K562 (cell line): ENCODE measurements at regions not wholly inside any gene's neighbourhood (a gene's known extent, or its start where the extent isn't known, plus 50 kb on each side); places are given as distances from the start of the nearest gene placed in this dataset.
"Not testable (repeated sequence)": the region's sequence is repeated elsewhere in the genome, so short reads cannot be mapped to it uniquely, and the experiment has no call there.

ENCODE experiments used
- ATAC-seq: fragments of 200-7000 bp; cut with Tn5 transposase; 3 replicates; pipeline ENCODE4 v1.9.1; 2020; ENCODE audit warnings: moderate library complexity
- BruUV-seq: library from RNA; stranded (reverse); fragments of 400-500 nt; replicated peaks from 2 replicates; lab custom pipeline; 2021; lab: Mats Ljungman, UMichigan
- CTCF ChIA-PET: fragments of 300-600 bp; formaldehyde crosslinking; extraction: SDS; loops from one replicate; lab custom pipeline; 2021; ENCODE audit warnings: low intra/inter-chr PET ratio; lab: Yijun Ruan, JAX
- POLR2A ChIA-PET: fragments of 300-600, 350-650 bp; sonication (Branson Sonifier 250); formaldehyde crosslinking; extraction: SDS; loops from one replicate; lab custom pipeline; 2021; ENCODE audit warnings: antibody characterized with exemption, inconsistent platforms; lab: Yijun Ruan, JAX
- DNase-seq, 4 experiments: peaks; one replicate each; pipeline versions ENCODE4 v3.0.0 to v3.0.0-alpha.2; 2011 to 2018; ENCODE audit warnings: low spot score in 3 of 4, mixed read lengths in 3 of 4; ENCODE audit errors: extremely low read depth in 1 of 4
- FAIRE-seq: peaks from 2 replicates; lab custom pipeline; 2011; peaks lifted over from hg19 to GRCh38; lab: Jason Lieb, UNC
- H2AFZ ChIP-seq: 2 replicates; pipeline ENCODE4 v1.6.0; 2011; ENCODE audit warnings: low read depth, low read length, control low read depth, inconsistent platforms
- H3K27ac ChIP-seq: fragments of 200-600 bp; 3 replicates; pipeline ENCODE4 v1.8.0; 2011; ENCODE audit warnings: low read depth, mild to moderate bottlenecking, control low read depth, inconsistent platforms, low read length, moderate library complexity, mixed read lengths; ENCODE audit errors: extremely low read depth
- H3K27me3 ChIP-seq, 2 experiments: fragments of 300-600 bp in 1 of 2; 2 replicates in 1 of 2; 3 replicates in 1 of 2; pipeline versions ENCODE4 v1.6.0 to v1.8.0; 2011; ENCODE audit warnings: inconsistent platforms in 2 of 2, low read length in 2 of 2, mild to moderate bottlenecking in 1 of 2, mixed read lengths in 1 of 2, moderate library complexity in 1 of 2; ENCODE audit not compliant: control insufficient read depth in 2 of 2, insufficient read depth in 2 of 2
- H3K36me3 ChIP-seq: fragments of 300-600 bp; 3 replicates; pipeline ENCODE4 v1.8.0; 2011; ENCODE audit warnings: mild to moderate bottlenecking, low read length, inconsistent platforms; ENCODE audit not compliant: control insufficient read depth, insufficient read depth
- H3K4me1 ChIP-seq, 2 experiments: fragments of 200-600 bp in 1 of 2; replicated peaks in 1 of 2; 2 replicates in 1 of 2; 3 replicates in 1 of 2; pipeline versions ENCODE4 v1.5.1 to v1.8.0; 2011; ENCODE audit warnings: inconsistent platforms in 2 of 2, low read length in 2 of 2, mild to moderate bottlenecking in 1 of 2, mixed read lengths in 1 of 2, moderate library complexity in 1 of 2; ENCODE audit not compliant: control insufficient read depth in 2 of 2, insufficient read depth in 2 of 2
- H3K4me2 ChIP-seq: 2 replicates; pipeline ENCODE4 v1.6.1; 2011; ENCODE audit warnings: low read length, control low read depth, inconsistent platforms, mixed read lengths; ENCODE audit not compliant: insufficient read depth
- H3K4me3 ChIP-seq: fragments of 200-600 bp; sonication (generic), shearing (Covaris generic); 2 replicates; pipeline ENCODE4 v1.5.1; 2016; ENCODE audit warnings: control low read depth, inconsistent platforms
- H3K79me2 ChIP-seq: fragments of 200-600 bp; 3 replicates; pipeline ENCODE4 v1.8.0; 2011; ENCODE audit warnings: low read length, inconsistent platforms; ENCODE audit not compliant: control insufficient read depth, insufficient read depth
- H3K9ac ChIP-seq, 2 experiments: 2 replicates each; pipeline versions ENCODE4 v1.6.0 to v1.6.1; 2011; ENCODE audit warnings: low read depth in 2 of 2, low read length in 2 of 2, control low read depth in 1 of 2, inconsistent platforms in 1 of 2, mild to moderate bottlenecking in 1 of 2, mixed read lengths in 1 of 2; ENCODE audit not compliant: insufficient read depth in 1 of 2
- H3K9me1 ChIP-seq: one replicate; pipeline ENCODE4 v1.6.0; 2011; ENCODE audit warnings: inconsistent platforms, mild to moderate bottlenecking, low read length, moderate library complexity; ENCODE audit not compliant: control insufficient read depth, insufficient read depth
- H3K9me3 ChIP-seq: replicated peaks from 2 replicates; pipeline ENCODE4 v1.5.1; 2011; ENCODE audit warnings: low read depth, low read length, inconsistent platforms; ENCODE audit not compliant: control insufficient read depth, insufficient read depth
- H4K20me1 ChIP-seq: replicated peaks from 2 replicates; pipeline ENCODE4 v1.6.1; 2011; ENCODE audit warnings: low read length, inconsistent platforms, mixed read lengths; ENCODE audit not compliant: control insufficient read depth, insufficient read depth
- ERF ChIP-seq: fragments of 450-650 bp; formaldehyde crosslinking; IDR thresholded peaks from 2 replicates; pipeline ENCODE4 v1.4.0; 2020; ENCODE audit warnings: mild to moderate bottlenecking, mixed read lengths
- HNRNPUL1 ChIP-seq: fragments of 200-400 bp; formaldehyde crosslinking; IDR thresholded peaks from 2 replicates; pipeline ENCODE4 v1.6.1; 2017; ENCODE audit warnings: low read length
- POLR2G ChIP-seq: fragments of 200-400 bp; formaldehyde crosslinking; IDR thresholded peaks from 2 replicates; pipeline ENCODE4 v1.6.1; 2017; ENCODE audit warnings: low read depth, mild to moderate bottlenecking, antibody characterized with exemption, low read length, moderate library complexity
- RBM39 ChIP-seq: fragments of 200-400 bp; formaldehyde crosslinking; optimal IDR thresholded peaks from 2 replicates; pipeline ENCODE3; 2018; ENCODE audit warnings: low read depth, low read length
- SOX6 ChIP-seq: fragments of 450-650 bp; IDR thresholded peaks from 2 replicates; pipeline ENCODE4 v1.6.1; 2014; ENCODE audit warnings: mild to moderate bottlenecking
- STAG1 ChIP-seq: sonication (generic); formaldehyde crosslinking; IDR thresholded peaks from 2 replicates; pipeline ENCODE4 v1.5.0; 2020; ENCODE audit warnings: missing genetic modification reagents, borderline replicate concordance
- TFE3 ChIP-seq: fragments of 450-650 bp; formaldehyde crosslinking; IDR thresholded peaks from 2 replicates; pipeline ENCODE4 v1.4.0; 2020; ENCODE audit warnings: mild to moderate bottlenecking, mixed read lengths
- ZNF785 ChIP-seq: fragments of 250-450 bp; sonication (Bioruptor Pico); IDR thresholded peaks from 2 replicates; pipeline ENCODE4 v1.4.0; 2020; ENCODE audit warnings: mild to moderate bottlenecking
- WGBS: fragments of 100-300 bp; shearing (Covaris generic); methylation state at CpG from one replicate; pipeline ENCODE4 v1.1.6; 2016; ENCODE audit warnings: low coverage, mixed read lengths; ENCODE audit not compliant: insufficient coverage; ENCODE audit errors: missing lambda C conversion rate; 5-methylcytosine and 5-hydroxymethylcytosine counted together
- in situ Hi-C: fragments of 300-500 bp; cut with MboI; formaldehyde crosslinking; loops from 4 replicates; pipeline ENCODE4 v1.15.0; 2018; ENCODE audit warnings: inconsistent platforms, mixed read lengths
- intact Hi-C: fragments of 100-400 bp; cut with micrococcal nuclease; formaldehyde crosslinking; loops from 2 replicates; pipeline ENCODE4 v1.14.2; 2022
- TF ChIP-seq, protein P1 (sequence below): sonication (generic); formaldehyde crosslinking; IDR thresholded peaks from 2 replicates; pipeline ENCODE4 v1.8.1; 2023; ENCODE audit warnings: mild to moderate bottlenecking, missing genetic modification reagents
- TF ChIP-seq, protein P2 (sequence below): sonication (generic); formaldehyde crosslinking; IDR thresholded peaks from 2 replicates; pipeline ENCODE4 v1.8.0; 2022; ENCODE audit warnings: missing genetic modification reagents, mild to moderate bottlenecking, borderline replicate concordance

GRCh38 chr7:10521306-10521705 lies 452.4 kb upstream of the PHF14 start (continued):
- TF ChIP-seq, protein P1, sequence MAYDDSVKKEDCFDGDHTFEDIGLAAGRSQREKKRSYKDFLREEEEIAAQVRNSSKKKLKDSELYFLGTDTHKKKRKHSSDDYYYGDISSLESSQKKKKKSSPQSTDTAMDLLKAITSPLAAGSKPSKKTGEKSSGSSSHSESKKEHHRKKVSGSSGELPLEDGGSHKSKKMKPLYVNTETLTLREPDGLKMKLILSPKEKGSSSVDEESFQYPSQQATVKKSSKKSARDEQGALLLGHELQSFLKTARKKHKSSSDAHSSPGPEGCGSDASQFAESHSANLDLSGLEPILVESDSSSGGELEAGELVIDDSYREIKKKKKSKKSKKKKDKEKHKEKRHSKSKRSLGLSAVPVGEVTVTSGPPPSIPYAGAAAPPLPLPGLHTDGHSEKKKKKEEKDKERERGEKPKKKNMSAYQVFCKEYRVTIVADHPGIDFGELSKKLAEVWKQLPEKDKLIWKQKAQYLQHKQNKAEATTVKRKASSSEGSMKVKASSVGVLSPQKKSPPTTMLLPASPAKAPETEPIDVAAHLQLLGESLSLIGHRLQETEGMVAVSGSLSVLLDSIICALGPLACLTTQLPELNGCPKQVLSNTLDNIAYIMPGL: no peak
- TF ChIP-seq RBM39: no peak

GRCh38 chr7:10533429-10533828 lies 440.2 kb upstream of the PHF14 start:
- ATAC-seq, H3K4me1 ChIP-seq, H3K4me3 ChIP-seq, H3K36me3 ChIP-seq, H3K9me1 ChIP-seq, intact Hi-C loops, H3K9me3 ChIP-seq, H3K9ac ChIP-seq, FAIRE-seq, H2AFZ ChIP-seq, BruUV-seq, H3K27me3 ChIP-seq, POLR2A ChIA-PET, CTCF ChIA-PET, H3K4me2 ChIP-seq, H3K27ac ChIP-seq, H3K79me2 ChIP-seq, H4K20me1 ChIP-seq, DNase-seq, in situ Hi-C loops: not testable (repeated sequence)
- WGBS: 62% methylated on average over 11 of the region's 13 CpGs

DNA sequence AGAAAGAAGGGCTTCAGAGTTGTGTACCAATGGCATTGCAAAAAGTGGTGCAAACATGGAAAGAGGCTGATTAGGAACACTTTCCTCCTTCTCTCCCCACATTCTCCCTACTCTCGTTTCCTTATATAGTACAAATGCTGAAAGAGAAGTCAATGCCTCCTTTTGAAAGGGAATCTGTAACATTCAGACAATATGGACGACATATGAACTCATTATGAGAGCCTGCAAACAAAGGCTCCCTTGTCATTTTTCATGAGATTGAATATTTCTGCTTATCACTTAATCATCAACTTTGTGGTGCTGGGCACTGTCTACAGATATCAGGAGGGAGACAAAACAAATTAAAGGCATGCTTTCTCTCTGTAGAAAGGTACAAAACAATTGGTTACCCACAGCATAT lies 437.1 kb upstream of the PHF14 start:
- Histone ChIP-seq H3K4me2 (no peak overlapping the region), H3K9ac (no peak overlapping the region), H3K9me1 (no peaks in the 10 kb centered on the region), H3K4me3 (no peak overlapping the region), H3K9me3 (no peaks in the 10 kb centered on the region), H2AFZ (no peak overlapping the region), H3K79me2 (no peaks in the 10 kb centered on the region; the same call in 2 of the 3 replicates), H3K4me1 (no peaks in the 10 kb centered on the region), H3K27me3 (no peaks in the 10 kb centered on the region), H3K27ac (no peak overlapping the region), H4K20me1 (no peaks in the 10 kb centered on the region), H3K36me3 (no peaks in the 10 kb centered on the region)
- in situ Hi-C loops: no loop called here
- ChIA-PET CTCF (no interaction called here), POLR2A (no interaction called here)
- FAIRE-seq (no peak), DNase-seq (no peak), ATAC-seq (no peak)
- 31% methylated on average over 2 of the region's 2 CpGs for WGBS
- BruUV-seq: no TSS peak
- intact Hi-C loops: no loop called here
- TF ChIP-seq, protein P2, sequence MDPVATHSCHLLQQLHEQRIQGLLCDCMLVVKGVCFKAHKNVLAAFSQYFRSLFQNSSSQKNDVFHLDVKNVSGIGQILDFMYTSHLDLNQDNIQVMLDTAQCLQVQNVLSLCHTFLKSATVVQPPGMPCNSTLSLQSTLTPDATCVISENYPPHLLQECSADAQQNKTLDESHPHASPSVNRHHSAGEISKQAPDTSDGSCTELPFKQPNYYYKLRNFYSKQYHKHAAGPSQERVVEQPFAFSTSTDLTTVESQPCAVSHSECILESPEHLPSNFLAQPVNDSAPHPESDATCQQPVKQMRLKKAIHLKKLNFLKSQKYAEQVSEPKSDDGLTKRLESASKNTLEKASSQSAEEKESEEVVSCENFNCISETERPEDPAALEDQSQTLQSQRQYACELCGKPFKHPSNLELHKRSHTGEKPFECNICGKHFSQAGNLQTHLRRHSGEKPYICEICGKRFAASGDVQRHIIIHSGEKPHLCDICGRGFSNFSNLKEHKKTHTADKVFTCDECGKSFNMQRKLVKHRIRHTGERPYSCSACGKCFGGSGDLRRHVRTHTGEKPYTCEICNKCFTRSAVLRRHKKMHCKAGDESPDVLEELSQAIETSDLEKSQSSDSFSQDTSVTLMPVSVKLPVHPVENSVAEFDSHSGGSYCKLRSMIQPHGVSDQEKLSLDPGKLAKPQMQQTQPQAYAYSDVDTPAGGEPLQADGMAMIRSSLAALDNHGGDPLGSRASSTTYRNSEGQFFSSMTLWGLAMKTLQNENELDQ: no peak
- TF ChIP-seq STAG1 (CRISPR knock-in tag) (no peak), HNRNPUL1 (no peak), TFE3 (CRISPR knock-in tag) (no peak), ERF (CRISPR knock-in tag) (no peak), SOX6 (no peak), POLR2G (no peak), ZNF785 (CRISPR knock-in tag) (no peak)
